NCI-H2107 (cell line): ENCODE measurements at regions not wholly inside any gene's neighbourhood (a gene's known extent, or its start where the extent isn't known, plus 50 kb on each side); places are given as distances from the start of the nearest gene placed in this dataset.
"Not testable (repeated sequence)": the region's sequence is repeated elsewhere in the genome, so short reads cannot be mapped to it uniquely, and the experiment has no call there.

Source experiments
- DNase-seq: peaks from one replicate; lab custom pipeline; 2025; lab: John Stamatoyannopoulos, UW

- no peak for DNase-seq
Measured at GRCh38 chr4:181752516-181752915, 490.7 kb upstream of the TENM3 start.

- no peak for DNase-seq
Measured at GRCh38 chr4:181753207-181753606, 490.0 kb upstream of the TENM3 start.

DNA sequence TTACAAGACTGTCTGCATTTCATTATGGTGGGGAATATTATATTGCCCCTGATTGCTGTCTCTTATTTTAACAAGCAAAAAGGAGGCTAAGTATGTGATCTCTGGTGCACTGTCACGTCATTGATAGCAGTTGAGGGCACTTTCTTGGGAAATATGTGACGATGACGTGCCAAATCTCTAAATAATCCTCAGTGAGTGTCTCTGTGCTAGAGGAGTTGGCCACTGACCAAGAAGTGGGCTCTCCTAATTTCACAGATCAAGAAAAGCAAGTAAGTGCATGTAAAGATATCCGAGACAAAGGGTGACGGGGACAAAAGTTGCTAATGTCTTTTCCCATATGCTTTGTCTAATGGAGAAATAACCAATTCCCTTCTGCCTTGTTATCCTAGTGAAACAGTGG lies 487.4 kb upstream of the TENM3 start:
- no peak for DNase-seq

DNA sequence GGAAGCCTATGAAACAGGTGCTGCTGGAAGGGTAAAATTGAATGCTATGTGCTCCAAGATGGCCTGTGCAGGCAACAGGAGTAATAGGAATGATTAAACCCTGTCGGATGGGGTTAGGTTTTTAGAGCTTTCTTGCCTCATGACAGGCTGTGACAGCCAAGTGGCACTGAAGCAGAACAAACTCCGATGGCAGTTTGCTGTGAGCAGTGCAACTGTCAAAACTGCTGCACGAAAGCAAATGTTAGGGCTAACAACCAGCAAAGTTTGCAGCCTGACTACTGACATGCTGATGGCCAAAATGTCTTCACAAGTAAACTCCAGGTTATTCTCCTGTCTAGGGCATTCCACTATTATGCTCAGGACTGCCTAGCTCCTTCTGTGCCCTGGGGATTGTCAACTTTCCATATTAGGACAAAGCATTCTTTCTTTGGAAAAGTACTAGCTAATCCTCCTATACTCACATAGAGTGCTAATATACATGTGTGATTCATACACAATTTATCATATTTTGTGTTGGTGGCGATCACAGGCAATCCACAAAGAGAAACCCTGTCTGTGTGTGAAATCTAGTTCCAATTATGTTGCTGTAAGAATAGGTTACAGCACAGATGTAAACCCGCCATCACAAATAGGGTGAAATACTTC lies 486.6 kb upstream of the TENM3 start:
- DNase-seq, result no peak

- no peak for DNase-seq
Measured at GRCh38 chr4:181757098-181757497, 486.1 kb upstream of the TENM3 start.

- no peak for DNase-seq
Measured at GRCh38 chr4:181757910-181758660, 485.1 kb upstream of the TENM3 start.

DNA sequence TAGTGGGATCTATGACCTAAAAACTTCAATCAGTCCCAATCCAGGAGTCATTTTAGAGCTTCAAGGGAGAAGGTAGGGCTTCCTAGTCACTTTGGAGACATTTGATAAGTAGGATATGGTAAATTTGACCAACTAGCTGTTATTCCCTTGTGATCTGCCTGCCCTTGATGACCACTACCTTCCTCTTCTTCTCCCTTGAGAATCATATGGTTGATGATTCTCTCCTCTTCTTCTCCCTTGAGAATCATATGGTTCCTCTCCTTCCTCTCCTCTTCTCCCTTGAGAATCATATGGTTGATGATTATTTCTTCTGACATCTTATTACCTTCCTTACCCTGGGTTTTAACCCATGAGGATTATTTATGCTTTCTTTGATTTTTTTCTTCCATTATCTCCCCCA lies 482.6 kb upstream of the TENM3 start:
- DNase-seq, result no peak

- no peak for DNase-seq
Measured at GRCh38 chr4:181761156-181761555, 482.0 kb upstream of the TENM3 start.

DNA sequence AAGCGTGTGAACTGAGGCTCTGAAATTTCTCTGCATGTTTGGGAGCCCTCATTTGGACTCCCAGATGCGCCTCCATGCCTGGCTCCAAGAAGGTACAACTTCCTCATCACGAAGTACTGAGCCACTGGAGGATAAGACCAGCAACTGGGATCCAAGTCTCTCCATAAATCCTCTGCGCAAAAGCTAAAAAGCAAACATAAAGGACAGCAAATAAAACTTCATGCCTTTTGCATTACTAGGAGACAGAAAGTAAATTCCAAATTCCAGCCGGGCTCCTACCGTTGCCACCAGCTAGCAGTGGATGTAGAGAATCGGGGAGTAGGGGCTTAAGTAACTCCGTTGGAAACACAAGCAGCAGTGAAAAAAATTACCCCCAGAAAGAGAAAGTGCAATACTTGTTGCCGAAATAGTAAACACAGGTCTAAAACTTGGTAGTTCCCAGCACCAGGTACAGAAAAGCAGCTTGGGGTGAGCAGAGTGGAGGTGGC lies 477.1 kb upstream of the TENM3 start:
- no peak for DNase-seq

DNA sequence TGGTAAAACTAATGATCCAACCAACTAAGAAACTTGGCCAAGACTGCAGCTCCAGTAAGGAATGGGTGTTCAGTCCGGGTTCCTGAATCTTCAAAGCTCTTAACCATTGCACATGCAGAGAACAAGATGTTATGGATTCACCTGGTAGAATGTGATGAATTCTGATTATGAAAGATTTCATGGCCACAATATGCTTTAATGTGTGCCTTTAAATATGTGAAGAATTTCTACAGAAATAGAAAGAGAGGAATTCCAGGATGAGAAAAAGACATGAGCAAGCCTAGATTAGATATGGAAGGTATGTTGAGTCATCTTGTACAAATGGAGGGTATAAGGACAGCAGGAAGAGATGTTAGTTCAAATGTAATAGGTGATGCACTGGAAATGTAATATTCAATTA lies 472.2 kb upstream of the TENM3 start:
- no peak for DNase-seq

GRCh38 chr4:181775298-181775697 lies 467.9 kb upstream of the TENM3 start:
- no peak for DNase-seq

GRCh38 chr4:181776264-181777054 lies 466.7 kb upstream of the TENM3 start:
- no peak for DNase-seq

DNA sequence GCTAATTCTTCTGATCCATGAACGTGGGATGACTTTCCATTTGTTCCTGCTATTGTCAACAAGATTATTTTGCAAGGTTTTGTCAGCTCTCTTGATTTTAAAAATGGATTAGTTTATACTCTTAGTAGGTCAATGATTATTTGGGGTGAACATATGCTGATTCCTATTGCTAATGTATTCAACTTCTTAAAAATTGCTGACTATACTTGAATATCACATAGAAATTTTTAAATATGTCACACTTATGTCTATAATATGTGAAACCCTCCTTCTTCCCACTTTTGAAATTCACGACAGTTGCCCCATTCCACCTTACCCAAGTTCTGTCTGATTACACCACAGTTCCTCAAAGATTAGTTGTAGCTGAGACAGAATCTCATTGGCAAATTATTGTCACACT lies 465.7 kb upstream of the TENM3 start:
- DNase-seq, result no peak

DNA sequence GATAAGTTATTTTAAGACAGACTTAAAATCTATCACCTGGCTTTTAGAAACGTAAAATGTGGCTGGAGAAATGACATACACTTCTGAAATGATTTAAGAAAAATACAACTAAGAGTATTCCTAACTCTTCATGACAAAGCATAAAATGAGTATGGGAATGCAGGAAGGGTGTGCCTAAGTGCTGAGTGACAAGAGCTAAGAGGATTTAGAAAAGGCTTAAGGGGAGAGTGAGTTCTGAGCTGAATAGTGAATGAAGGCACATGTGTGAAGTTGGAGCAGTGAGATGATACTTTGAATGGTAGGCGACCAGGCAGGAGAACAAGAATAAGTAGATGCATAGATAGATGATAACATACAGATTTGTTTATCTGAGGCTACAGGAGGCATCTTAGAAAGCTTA lies 458.3 kb upstream of the TENM3 start:
- DNase-seq, result no peak

- no peak for DNase-seq
Measured at GRCh38 chr4:181792641-181793040, 450.6 kb upstream of the TENM3 start.

GRCh38 chr4:181793096-181793495 lies 450.1 kb upstream of the TENM3 start:
- DNase-seq, result peak; percentile 53

DNA sequence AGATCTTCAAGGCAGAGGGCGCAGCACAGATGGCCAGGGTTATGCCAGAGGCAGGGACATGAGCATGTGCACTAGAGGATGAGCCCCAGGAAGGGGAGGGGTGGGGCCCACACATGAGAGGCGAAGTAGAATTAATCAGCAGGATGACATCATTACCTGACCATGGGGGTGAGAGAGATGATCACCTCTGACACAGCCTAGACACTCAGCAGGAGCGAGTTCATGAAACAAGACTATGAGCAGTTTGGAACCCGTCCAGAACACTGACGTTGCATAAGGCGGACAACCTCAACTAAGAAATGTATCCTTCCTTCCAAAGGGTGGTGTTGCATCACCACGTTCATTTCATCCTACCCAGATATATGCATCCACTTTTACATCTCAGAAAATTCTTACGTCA lies 446.7 kb upstream of the TENM3 start:
- no peak for DNase-seq

DNA sequence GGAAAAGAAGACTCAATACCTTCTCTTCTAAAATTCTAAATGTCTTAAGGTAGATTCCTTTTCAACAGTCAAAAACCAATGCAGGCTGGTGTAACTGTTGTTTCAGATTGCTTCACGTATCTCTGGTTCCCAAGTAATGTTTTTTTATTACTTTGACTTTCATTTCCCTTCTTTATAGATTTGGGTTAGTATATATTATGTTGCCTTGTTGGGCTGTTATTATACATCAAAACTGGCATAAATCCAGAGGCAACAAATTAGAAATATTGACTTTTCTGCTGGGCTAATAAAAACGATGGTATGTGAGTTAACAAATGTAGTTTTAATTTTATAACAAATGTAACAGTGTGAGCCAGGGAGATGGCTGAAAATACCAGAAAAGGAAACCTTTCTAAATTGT lies 444.7 kb upstream of the TENM3 start:
- DNase-seq, result no peak

DNA sequence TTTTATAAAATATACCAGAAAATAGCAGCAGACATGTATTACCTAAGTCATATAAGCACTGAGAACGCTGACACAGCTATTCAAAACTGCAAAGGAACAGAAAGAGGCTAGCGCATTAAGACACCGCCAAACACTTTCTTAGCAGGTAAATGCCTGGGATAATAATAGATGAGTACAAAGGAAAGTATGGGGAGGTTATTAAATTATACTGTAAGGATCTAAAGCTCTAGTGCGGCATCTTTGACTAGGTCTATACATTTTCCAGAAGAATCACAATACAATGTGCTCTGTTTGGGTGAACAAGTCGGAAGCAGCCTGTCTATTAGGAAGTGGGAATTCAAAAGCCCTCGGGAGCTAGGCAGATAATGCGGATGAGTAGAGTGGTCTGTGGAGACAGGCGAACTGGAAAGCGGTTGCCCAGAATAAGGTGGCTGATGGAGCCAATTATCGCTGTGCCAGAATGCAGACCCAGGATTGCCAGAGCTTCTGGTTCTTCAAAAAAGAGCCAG lies 443.6 kb upstream of the TENM3 start:
- no peak for DNase-seq

- DNase-seq, result no peak
Measured at GRCh38 chr4:181802207-181802606, 441.0 kb upstream of the TENM3 start.

DNA sequence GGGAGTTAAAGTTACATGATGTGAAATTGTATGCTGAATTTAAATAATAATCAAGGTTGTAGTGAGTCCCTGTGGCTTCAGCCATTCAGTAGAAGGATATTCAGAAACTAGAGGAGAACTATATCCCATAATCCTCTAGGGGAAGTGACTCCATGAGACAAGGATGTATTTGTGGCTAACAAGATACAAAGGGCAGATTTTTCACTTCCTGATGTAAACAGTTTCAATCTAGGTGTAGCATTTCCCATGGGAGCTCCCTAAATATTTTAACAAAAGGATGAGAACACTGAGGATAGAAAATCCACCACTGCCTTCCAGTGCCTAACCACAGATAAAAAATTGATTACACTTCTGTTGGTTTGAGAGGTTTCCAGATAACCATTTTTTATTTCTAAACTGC lies 435.4 kb upstream of the TENM3 start:
- no peak for DNase-seq

DNA sequence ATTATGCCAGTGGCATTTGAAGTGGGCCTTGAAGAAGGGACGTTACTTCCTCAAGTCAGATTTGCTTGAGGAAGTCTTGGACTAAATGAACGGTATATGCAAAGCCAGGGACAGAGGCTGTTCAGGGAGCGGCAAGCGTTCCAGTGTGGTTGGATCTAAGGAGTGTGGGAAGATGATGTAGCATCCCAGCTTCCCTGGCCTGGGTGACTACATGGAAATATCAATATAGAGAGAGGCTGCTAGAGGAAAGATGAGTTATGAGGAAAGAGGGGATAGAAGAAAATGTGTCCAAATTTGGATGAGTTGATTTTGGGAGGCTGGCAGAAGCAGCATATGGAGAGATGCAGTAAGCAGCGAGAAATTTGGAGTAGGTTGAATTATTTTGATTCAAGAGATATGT lies 432.5 kb upstream of the TENM3 start:
- DNase-seq, result no peak

DNA sequence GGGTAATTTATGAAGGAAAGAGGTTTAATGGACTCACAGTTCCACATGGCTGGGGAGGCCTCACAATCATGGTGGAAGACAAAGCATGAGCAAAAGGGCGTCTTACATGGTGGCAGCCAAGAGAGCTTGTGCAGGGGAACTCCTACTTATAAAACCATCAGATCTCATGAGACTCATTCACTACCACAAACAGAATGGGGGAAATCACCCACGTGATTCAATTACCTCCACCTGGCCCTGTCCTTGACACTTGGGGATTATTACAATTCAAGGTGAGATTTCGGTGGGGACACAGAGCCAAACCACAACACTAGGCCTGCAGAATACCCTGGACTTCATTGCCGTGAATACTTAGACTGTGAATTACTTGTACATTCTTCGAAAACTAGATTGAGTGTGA lies 431.7 kb upstream of the TENM3 start:
- DNase-seq, result not testable (repeated sequence)
